OCI-LY1 (cell line): ENCODE measurements at regions not wholly inside any gene's neighbourhood (a gene's known extent, or its start where the extent isn't known, plus 50 kb on each side); places are given as distances from the start of the nearest gene placed in this dataset.

Experiments
- H2AFZ ChIP-seq: fragments of 200-600 bp; sonication (generic), shearing (Covaris generic); 2 replicates; pipeline ENCODE4 v1.6.0; 2014; ENCODE audit warnings: antibody characterized with exemption, mild to moderate bottlenecking, low read length
- H3F3A ChIP-seq: fragments of 200-600 bp; sonication (generic), shearing (Covaris generic); 2 replicates; pipeline ENCODE4 v1.6.0; 2014; ENCODE audit warnings: mild to moderate bottlenecking, antibody characterized with exemption, low read length, moderate library complexity; ENCODE audit not compliant: insufficient read depth
- H3K27ac ChIP-seq: fragments of 200-600 bp; sonication (generic); 2 replicates; pipeline ENCODE4 v1.5.1; 2014; ENCODE audit warnings: low read length, mixed run types, mild to moderate bottlenecking, low read depth; ENCODE audit not compliant: poor library complexity, severe bottlenecking
- H3K27me3 ChIP-seq: fragments of 200-600 bp; sonication (generic); 2 replicates; pipeline ENCODE4 v1.6.0; 2014; ENCODE audit warnings: antibody characterized with exemption, mild to moderate bottlenecking, low read length, moderate library complexity; ENCODE audit not compliant: insufficient read depth
- H3K36me3 ChIP-seq: fragments of 200-600 bp; sonication (generic); 2 replicates; pipeline ENCODE4 v1.6.1; 2014; ENCODE audit warnings: mild to moderate bottlenecking, antibody characterized with exemption, low read length, moderate library complexity, mixed read lengths; ENCODE audit not compliant: insufficient read depth
- H3K4me1 ChIP-seq: fragments of 200-600 bp; sonication (generic); 2 replicates; pipeline ENCODE4 v1.5.1; 2014; ENCODE audit warnings: mild to moderate bottlenecking, low read length, moderate library complexity; ENCODE audit not compliant: insufficient read depth, severe bottlenecking
- H3K4me2 ChIP-seq: fragments of 200-600 bp; sonication (generic), shearing (Covaris generic); 2 replicates; pipeline ENCODE4 v1.6.1; 2014; ENCODE audit warnings: low read length
- H3K4me3 ChIP-seq: fragments of 200-600 bp; sonication (generic); 2 replicates; pipeline ENCODE4 v1.5.1; 2014; ENCODE audit warnings: low read length, low read depth, mild to moderate bottlenecking, mixed read lengths; ENCODE audit not compliant: poor library complexity, severe bottlenecking
- H3K79me2 ChIP-seq: fragments of 200-600 bp; shearing (Covaris generic); 2 replicates; pipeline ENCODE4 v1.6.1; 2016; ENCODE audit warnings: mixed run types, low read length, mixed read lengths; ENCODE audit not compliant: insufficient read depth
- H3K9ac ChIP-seq: fragments of 200-600 bp; sonication (generic), shearing (Covaris generic); 2 replicates; pipeline ENCODE4 v1.6.1; 2014; ENCODE audit warnings: mild to moderate bottlenecking, low read length, mixed read lengths
- H3K9me2 ChIP-seq: fragments of 200-600 bp; sonication (generic), shearing (Covaris generic); 2 replicates; pipeline ENCODE4 v1.6.1; 2014; ENCODE audit warnings: low read depth, mild to moderate bottlenecking, low read length, mixed read lengths
- H3K9me3 ChIP-seq: fragments of 200-600 bp; shearing (Covaris generic); 2 replicates; pipeline ENCODE4 v1.6.1; 2014; ENCODE audit warnings: low read length, mixed read lengths
- H4K20me1 ChIP-seq: fragments of 200-600 bp; sonication (generic), shearing (Covaris generic); 2 replicates; pipeline ENCODE4 v1.6.0; 2016; ENCODE audit warnings: mild to moderate bottlenecking, low read length; ENCODE audit not compliant: insufficient read depth
- CTCF ChIP-seq: fragments of 200-600 bp; sonication (generic), shearing (Covaris generic); IDR thresholded peaks from 2 replicates; pipeline ENCODE4 v1.5.1; 2017; ENCODE audit warnings: mild to moderate bottlenecking, antibody characterized with exemption, low read length, moderate library complexity, mixed read lengths
- EZH2 ChIP-seq: fragments of 200-600 bp; sonication (generic), shearing (Covaris generic); IDR thresholded peaks from 2 replicates; pipeline ENCODE4 v1.8.0; 2017; ENCODE audit warnings: borderline replicate concordance, mixed run types, mild to moderate bottlenecking, antibody characterized with exemption, low read length, moderate library complexity, mixed read lengths

GRCh38 chr16:5603836-5604235, 506.2 kb upstream of the EEF2KMT start:
- Histone ChIP-seq H3K9me3 (no peaks in the 10 kb centered on the region), H3K36me3 (no peaks in the 10 kb centered on the region), H4K20me1 (no peaks in the 10 kb centered on the region), H3K9ac (no peak overlapping the region), H3K9me2 (no peaks in the 10 kb centered on the region), H3K27ac (no peak overlapping the region), H3F3A (no peaks in the 10 kb centered on the region), H3K4me2 (no peak overlapping the region), H3K4me1 (no peaks in the 10 kb centered on the region), H3K4me3 (no peak overlapping the region), H3K27me3 (no peaks in the 10 kb centered on the region), H3K79me2 (no peaks in the 10 kb centered on the region), H2AFZ (no peak overlapping the region)
- no peak for TF ChIP-seq EZH2
- no peak for TF ChIP-seq CTCF

- no peak overlapping the region for H3K4me2 ChIP-seq
- no peaks in the 10 kb centered on the region for H3K4me1 ChIP-seq
- H3K27ac ChIP-seq, result no peak overlapping the region
- TF ChIP-seq CTCF (no peak), EZH2 (no peak)
- H2AFZ ChIP-seq, result no peak overlapping the region
- no peak overlapping the region for H3K4me3 ChIP-seq
- no peaks in the 10 kb centered on the region for H3K36me3 ChIP-seq
- H3K9me3 ChIP-seq, result no peaks in the 10 kb centered on the region
- no peaks in the 10 kb centered on the region for H3K9me2 ChIP-seq
- peaks cover 3% of the 10 kb centered on the region; the same call in 1 of the 2 replicates for H3K27me3 ChIP-seq
- no peaks in the 10 kb centered on the region for H3F3A ChIP-seq
- H3K9ac ChIP-seq, result no peak overlapping the region
- H4K20me1 ChIP-seq, result no peaks in the 10 kb centered on the region
- no peaks in the 10 kb centered on the region for H3K79me2 ChIP-seq
Observed at GRCh38 chr16:5601957-5602356, 504.4 kb upstream of the EEF2KMT start.

DNA sequence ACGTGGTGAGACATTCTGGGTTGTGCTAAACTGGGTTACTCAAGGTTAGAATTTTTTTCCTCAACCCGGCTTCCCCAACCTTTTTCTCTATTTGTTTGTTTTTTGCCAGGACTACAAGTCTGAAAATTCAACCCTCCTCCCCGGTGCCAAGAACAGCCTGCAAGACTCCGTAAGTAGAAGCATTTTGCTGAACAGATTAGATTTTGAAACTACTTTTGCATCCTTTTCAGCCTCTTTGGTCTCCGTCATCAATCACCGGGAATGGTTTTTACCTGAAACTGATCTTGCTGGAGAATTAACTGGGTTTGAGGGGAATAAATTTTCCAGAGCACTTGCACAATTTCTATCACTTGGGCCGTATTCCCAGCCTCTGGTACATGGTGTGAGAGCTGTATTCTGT, 501.2 kb upstream of the EEF2KMT start:
- H3K4me2 ChIP-seq, result no peak overlapping the region
- H3K79me2 ChIP-seq, result no peaks in the 10 kb centered on the region
- TF ChIP-seq CTCF (no peak), EZH2 (no peak)
- H3K4me3 ChIP-seq, result no peak overlapping the region
- H3K27ac ChIP-seq, result no peak overlapping the region
- no peaks in the 10 kb centered on the region for H3F3A ChIP-seq
- no peaks in the 10 kb centered on the region for H3K4me1 ChIP-seq
- H2AFZ ChIP-seq, result no peak overlapping the region
- H4K20me1 ChIP-seq, result no peaks in the 10 kb centered on the region
- H3K27me3 ChIP-seq, result peaks cover 3% of the 10 kb centered on the region; the same call in 1 of the 2 replicates
- no peaks in the 10 kb centered on the region for H3K9me3 ChIP-seq
- H3K36me3 ChIP-seq, result no peaks in the 10 kb centered on the region
- H3K9ac ChIP-seq, result no peak overlapping the region
- H3K9me2 ChIP-seq, result no peaks in the 10 kb centered on the region
